ENCODE measurements at regions not wholly inside any gene's neighbourhood (a gene's known extent, or its start where the extent isn't known, plus 50 kb on each side); places are given as distances from the start of the nearest gene placed in this dataset.
"Not testable (repeated sequence)": the region's sequence is repeated elsewhere in the genome, so short reads cannot be mapped to it uniquely, and the experiment has no call there.

DNA sequence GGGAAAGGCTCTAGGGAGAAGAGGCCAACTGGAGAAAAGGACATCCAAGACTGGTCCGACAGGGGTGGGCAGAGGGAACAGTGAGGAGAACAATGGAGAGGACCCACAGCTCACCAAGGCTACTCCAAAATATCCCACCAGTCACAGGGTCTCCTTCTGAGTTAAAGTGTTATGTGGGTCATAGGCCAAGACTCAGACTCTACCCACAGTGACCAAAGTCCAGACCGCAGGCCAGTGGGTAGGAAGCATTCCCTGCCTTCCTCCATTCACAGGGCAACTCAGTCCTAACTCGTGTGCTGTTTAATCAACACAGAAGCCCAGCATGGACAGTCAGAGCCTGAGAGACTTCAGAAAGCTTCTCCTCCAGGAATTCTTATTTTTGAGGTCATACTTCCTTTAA is 260.6 kb downstream of the SMAD2 start:
- TF ChIP-seq, protein P1, sequence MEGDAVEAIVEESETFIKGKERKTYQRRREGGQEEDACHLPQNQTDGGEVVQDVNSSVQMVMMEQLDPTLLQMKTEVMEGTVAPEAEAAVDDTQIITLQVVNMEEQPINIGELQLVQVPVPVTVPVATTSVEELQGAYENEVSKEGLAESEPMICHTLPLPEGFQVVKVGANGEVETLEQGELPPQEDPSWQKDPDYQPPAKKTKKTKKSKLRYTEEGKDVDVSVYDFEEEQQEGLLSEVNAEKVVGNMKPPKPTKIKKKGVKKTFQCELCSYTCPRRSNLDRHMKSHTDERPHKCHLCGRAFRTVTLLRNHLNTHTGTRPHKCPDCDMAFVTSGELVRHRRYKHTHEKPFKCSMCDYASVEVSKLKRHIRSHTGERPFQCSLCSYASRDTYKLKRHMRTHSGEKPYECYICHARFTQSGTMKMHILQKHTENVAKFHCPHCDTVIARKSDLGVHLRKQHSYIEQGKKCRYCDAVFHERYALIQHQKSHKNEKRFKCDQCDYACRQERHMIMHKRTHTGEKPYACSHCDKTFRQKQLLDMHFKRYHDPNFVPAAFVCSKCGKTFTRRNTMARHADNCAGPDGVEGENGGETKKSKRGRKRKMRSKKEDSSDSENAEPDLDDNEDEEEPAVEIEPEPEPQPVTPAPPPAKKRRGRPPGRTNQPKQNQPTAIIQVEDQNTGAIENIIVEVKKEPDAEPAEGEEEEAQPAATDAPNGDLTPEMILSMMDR (IDR thresholded peaks at IDR 0.05) = no peak
- intact Hi-C loops (cut with micrococcal nuclease) = no loop called here
- POLR2A ChIA-PET = no interaction called here
- H3K27me3 Mint-ChIP-seq = peaks cover 5% of the 10 kb centered on the region
- H3K4me1 Mint-ChIP-seq (ENCODE audit: low read depth) = no peaks in the 10 kb centered on the region
- H3K4me3 Mint-ChIP-seq = no peak overlapping the region
- CTCF ChIA-PET = interaction anchor here (1.2 to 1.3 kb wide), 2 partner anchors 11 to 79 kb away, joined by 3 to 4 read pairs; no protein-coding TSS in a partner anchor
- no peak for DNase-seq
- no peaks in the 10 kb centered on the region for H3K9me3 Mint-ChIP-seq
- ATAC-seq = no peak
- H3K36me3 Mint-ChIP-seq (ENCODE audit: low read depth) = no peaks in the 10 kb centered on the region
- no peak overlapping the region for H3K27ac Mint-ChIP-seq

DNA sequence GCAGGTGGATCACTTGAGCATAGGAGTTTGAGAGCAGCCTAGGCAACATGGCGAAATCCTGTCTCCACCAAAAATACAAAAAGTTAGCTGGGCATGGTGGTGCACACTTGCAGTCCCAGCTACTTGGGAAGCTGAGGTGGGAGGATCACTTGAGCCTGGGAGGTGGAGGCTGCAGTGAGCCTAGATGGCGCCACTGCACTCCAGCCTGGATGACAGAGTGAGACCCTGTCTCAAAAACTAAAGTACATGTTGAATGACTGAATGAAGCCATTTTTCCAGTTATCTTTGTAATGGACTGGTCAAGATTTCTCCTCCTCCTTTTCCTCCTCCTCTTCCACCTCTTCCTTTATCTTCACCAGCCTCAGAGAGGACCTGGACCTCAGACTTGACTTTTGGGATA is 272.0 kb downstream of the SMAD2 start:
- DNase-seq (no peak), ATAC-seq (no peak)
- intact Hi-C loops (cut with micrococcal nuclease) = no loop called here
- no peak overlapping the region for H3K27ac Mint-ChIP-seq
- no peaks in the 10 kb centered on the region for H3K9me3 Mint-ChIP-seq
- no peaks in the 10 kb centered on the region for H3K4me1 Mint-ChIP-seq (ENCODE audit: low read depth)
- ChIA-PET CTCF (no interaction called here), POLR2A (no interaction called here)
- peaks cover 3% of the 10 kb centered on the region for H3K27me3 Mint-ChIP-seq
- TF ChIP-seq, protein P1 (IDR thresholded peaks at IDR 0.05) = no peak
- no peak overlapping the region for H3K4me3 Mint-ChIP-seq
- no peaks in the 10 kb centered on the region for H3K36me3 Mint-ChIP-seq (ENCODE audit: low read depth)

DNA sequence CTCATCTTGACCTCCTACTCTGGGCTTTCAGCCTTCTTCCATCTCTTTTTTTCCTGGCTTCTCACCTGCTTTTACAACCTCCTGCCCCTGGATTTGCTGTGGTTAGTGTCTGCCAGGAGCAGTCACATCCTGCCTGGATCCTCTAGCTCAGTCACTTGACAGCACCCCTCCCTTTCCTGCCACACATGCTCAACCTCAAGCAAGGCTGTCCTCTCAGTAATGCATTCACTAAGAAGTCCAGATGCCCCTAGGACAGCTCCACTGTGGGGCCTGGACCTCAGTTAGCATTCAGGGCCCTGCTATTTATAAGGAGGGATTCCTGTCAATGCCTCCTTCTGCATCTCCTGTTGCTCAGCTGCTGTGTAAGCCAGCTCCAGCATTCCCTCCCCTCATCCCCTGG is 275.5 kb downstream of the SMAD2 start:
- intact Hi-C loops (cut with micrococcal nuclease) = no loop called here
- no peak for ATAC-seq
- H3K4me3 Mint-ChIP-seq = no peak overlapping the region
- no peak overlapping the region for H3K27ac Mint-ChIP-seq
- no peaks in the 10 kb centered on the region for H3K4me1 Mint-ChIP-seq (ENCODE audit: low read depth)
- H3K9me3 Mint-ChIP-seq = no peaks in the 10 kb centered on the region
- CTCF ChIA-PET = no interaction called here
- POLR2A ChIA-PET = no interaction called here
- no peaks in the 10 kb centered on the region for H3K36me3 Mint-ChIP-seq (ENCODE audit: low read depth)
- TF ChIP-seq, protein P1 (IDR thresholded peaks at IDR 0.05) = no peak
- peaks cover 5% of the 10 kb centered on the region for H3K27me3 Mint-ChIP-seq
- DNase-seq = no peak

DNA sequence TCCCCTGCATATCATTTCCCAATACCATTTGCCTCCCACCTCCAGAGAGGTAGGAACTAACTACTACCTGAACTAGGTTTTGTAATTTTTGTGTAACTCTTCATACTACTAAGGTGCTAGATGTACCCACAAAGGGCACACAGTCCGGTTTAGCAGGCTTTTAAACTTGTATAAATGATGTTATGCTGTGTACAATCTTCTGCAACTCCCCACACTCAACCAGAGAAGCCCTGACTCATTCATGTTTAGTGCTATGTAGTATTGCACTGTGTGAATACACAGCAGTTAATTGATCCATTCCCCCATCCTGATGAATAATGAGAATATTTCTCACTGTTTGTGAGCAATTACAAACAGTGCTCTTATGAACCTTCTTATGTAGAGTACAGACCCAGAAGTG is 285.6 kb downstream of the SMAD2 start:
- ChIA-PET CTCF (no interaction called here), POLR2A (no interaction called here)
- no peak overlapping the region for H3K27ac Mint-ChIP-seq
- H3K9me3 Mint-ChIP-seq = no peaks in the 10 kb centered on the region
- H3K36me3 Mint-ChIP-seq (ENCODE audit: low read depth) = no peaks in the 10 kb centered on the region
- TF ChIP-seq, protein P1 (IDR thresholded peaks at IDR 0.05) = no peak
- ATAC-seq = no peak
- no peak for DNase-seq
- H3K4me1 Mint-ChIP-seq (ENCODE audit: low read depth) = no peaks in the 10 kb centered on the region
- no peak overlapping the region for H3K4me3 Mint-ChIP-seq
- no peaks in the 10 kb centered on the region for H3K27me3 Mint-ChIP-seq
- intact Hi-C loops (cut with micrococcal nuclease) = no loop called here

DNA sequence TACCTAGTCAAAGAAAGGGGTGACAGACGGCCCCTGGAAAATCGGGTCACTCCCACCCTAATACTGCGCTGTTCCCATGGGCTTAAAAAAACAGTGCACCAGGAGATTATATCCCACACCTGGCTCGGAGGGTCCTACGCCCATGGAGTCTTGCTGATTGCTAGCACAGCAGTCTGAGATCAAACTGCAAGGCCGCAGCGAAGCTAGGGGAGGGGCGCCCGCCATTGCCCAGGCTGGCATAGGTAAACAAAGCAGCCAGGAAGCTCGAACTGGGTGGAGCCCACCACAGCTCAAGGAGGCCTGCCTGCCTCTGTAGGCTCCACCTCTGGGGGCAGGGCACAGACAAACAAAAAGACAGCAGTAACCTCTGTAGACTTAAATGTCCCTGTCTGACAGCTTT is 292.9 kb downstream of the SMAD2 start:
- intact Hi-C loops (cut with micrococcal nuclease); POLR2A ChIA-PET; H3K9me3 Mint-ChIP-seq; H3K4me1 Mint-ChIP-seq (ENCODE audit: low read depth); CTCF ChIA-PET; H3K27ac Mint-ChIP-seq; DNase-seq; H3K27me3 Mint-ChIP-seq; H3K4me3 Mint-ChIP-seq; ATAC-seq; H3K36me3 Mint-ChIP-seq (ENCODE audit: low read depth): not testable (repeated sequence)

DNA sequence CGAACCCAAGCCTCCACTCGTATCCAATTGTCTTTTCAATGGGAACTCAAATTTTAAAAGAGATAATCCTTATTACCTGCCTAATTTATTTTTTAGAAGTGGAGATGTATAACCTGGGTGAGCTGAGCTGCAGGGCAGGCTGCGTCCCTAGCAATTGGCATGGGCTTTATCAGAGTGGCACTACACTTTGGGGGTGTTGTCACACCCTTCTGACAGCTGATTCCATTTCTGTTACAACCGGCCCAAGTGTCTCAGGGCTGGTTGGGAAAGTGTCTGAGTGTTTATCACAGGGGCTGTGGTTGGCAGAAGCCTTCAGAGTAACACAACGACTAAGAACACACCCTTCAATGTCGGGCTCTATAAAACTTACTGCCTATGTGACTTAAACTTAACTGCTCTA is 295.0 kb downstream of the SMAD2 start:
- ChIA-PET POLR2A (no interaction called here), CTCF (no interaction called here)
- Mint-ChIP-seq H3K27me3 (peaks cover 9% of the 10 kb centered on the region), H3K9me3 (no peaks in the 10 kb centered on the region), H3K36me3 (ENCODE audit: low read depth) (no peaks in the 10 kb centered on the region), H3K27ac (no peak overlapping the region), H3K4me3 (no peak overlapping the region), H3K4me1 (ENCODE audit: low read depth) (no peaks in the 10 kb centered on the region)
- TF ChIP-seq, protein P1 (IDR thresholded peaks at IDR 0.05) = no peak
- intact Hi-C loops (cut with micrococcal nuclease) = no loop called here
- ATAC-seq (no peak), DNase-seq (no peak)
